DND-41 (cell line): ENCODE measurements at regions not wholly inside any gene's neighbourhood (a gene's known extent, or its start where the extent isn't known, plus 50 kb on each side); places are given as distances from the start of the nearest gene placed in this dataset.

Experiments
- ATAC-seq: fragments of 200-7000 bp; cut with Tn5 transposase; 3 replicates; pipeline ENCODE4 v1.9.1; 2021; ENCODE audit warnings: low read depth; ENCODE audit not compliant: insufficient read depth
- DNase-seq: peaks from one replicate; pipeline ENCODE4 v3.0.0-alpha.2; 2020
- H2AFZ ChIP-seq: 2 replicates; pipeline ENCODE4 v1.6.0; 2012; ENCODE audit warnings: low read depth, low read length
- H3K27ac ChIP-seq: 2 replicates; pipeline ENCODE4 v1.5.1; 2012; ENCODE audit warnings: low read length, inconsistent platforms
- H3K27me3 ChIP-seq: fragments of 200-600 bp; sonication (generic); 2 replicates; pipeline ENCODE4 v1.6.0; 2012; ENCODE audit warnings: low read length, mild to moderate bottlenecking, inconsistent platforms; ENCODE audit not compliant: insufficient read depth, poor library complexity
- H3K36me3 ChIP-seq: 2 replicates; pipeline ENCODE4 v1.5.1; 2012; ENCODE audit warnings: low read length, inconsistent platforms; ENCODE audit not compliant: insufficient read depth
- H3K4me1 ChIP-seq: 2 replicates; pipeline ENCODE4 v1.5.1; 2012; ENCODE audit warnings: mild to moderate bottlenecking, low read length; ENCODE audit not compliant: insufficient read depth
- H3K4me2 ChIP-seq: 2 replicates; pipeline ENCODE4 v1.6.0; 2012; ENCODE audit warnings: mild to moderate bottlenecking, moderate library complexity, low read length, inconsistent platforms; ENCODE audit not compliant: insufficient read depth
- H3K4me3 ChIP-seq, 2 experiments: fragments of 200-600 bp in 1 of 2; shearing (Covaris generic) in 1 of 2; 2 replicates each; pipeline ENCODE4 v1.5.1; 2012 to 2016; ENCODE audit warnings: inconsistent platforms in 2 of 2, low read length in 2 of 2, mild to moderate bottlenecking in 2 of 2, low read depth in 1 of 2, moderate library complexity in 1 of 2
- H3K79me2 ChIP-seq: 2 replicates; pipeline ENCODE4 v1.6.0; 2012; ENCODE audit warnings: low read length, inconsistent platforms; ENCODE audit not compliant: insufficient read depth
- H3K9ac ChIP-seq: 2 replicates; pipeline ENCODE4 v1.6.0; 2012; ENCODE audit warnings: low read depth, mild to moderate bottlenecking, inconsistent platforms, low read length, moderate library complexity
- H3K9me3 ChIP-seq: 2 replicates; pipeline ENCODE4 v1.5.1; 2012; ENCODE audit warnings: low read length, moderate library complexity, mild to moderate bottlenecking, inconsistent platforms; ENCODE audit not compliant: insufficient read depth, severe bottlenecking
- H4K20me1 ChIP-seq: 2 replicates; pipeline ENCODE4 v1.6.0; 2012; ENCODE audit warnings: low read length; ENCODE audit not compliant: insufficient read depth
- EZH2 ChIP-seq: IDR thresholded peaks from 3 replicates; pipeline ENCODE4 v1.6.1; 2012; ENCODE audit warnings: borderline replicate concordance, low read depth, mild to moderate bottlenecking, moderate library complexity, low read length, inconsistent platforms; ENCODE audit not compliant: severe bottlenecking
- TF ChIP-seq, protein P1 (sequence below): IDR thresholded peaks from 2 replicates; pipeline ENCODE4 v1.5.1; 2012; ENCODE audit warnings: borderline replicate concordance, low read length, moderate library complexity, mild to moderate bottlenecking; ENCODE audit not compliant: poor library complexity, severe bottlenecking; ENCODE audit errors: extremely low read depth

DNA sequence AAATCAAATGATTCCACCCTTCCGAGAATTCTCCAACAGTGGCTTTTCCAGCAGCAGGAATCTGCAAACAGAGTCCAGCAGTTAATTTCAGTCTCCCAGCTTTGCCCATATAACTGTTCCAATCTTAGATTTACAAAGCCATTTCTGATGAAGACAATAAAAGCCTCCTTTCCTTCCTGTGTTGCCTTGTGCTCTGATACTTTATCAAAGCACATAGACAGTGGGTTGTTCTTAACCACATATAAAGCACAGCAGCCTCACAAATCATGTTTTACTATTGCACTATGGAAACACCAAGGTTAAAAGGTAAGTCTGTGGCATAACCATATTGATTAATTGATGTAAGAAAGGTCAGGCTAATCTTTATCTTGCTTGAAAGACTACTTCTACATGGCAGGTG lies 89.8 kb upstream of the MMADHC start:
- DNase-seq (no peak), ATAC-seq (no peak; the same call in 2 of the 3 replicates)
- H3K9me3 ChIP-seq, result no peaks in the 10 kb centered on the region
- no peak overlapping the region for H3K9ac ChIP-seq
- no peak overlapping the region for H3K4me2 ChIP-seq
- no peaks in the 10 kb centered on the region for H3K79me2 ChIP-seq
- no peak for TF ChIP-seq EZH2
- TF ChIP-seq, protein P1, sequence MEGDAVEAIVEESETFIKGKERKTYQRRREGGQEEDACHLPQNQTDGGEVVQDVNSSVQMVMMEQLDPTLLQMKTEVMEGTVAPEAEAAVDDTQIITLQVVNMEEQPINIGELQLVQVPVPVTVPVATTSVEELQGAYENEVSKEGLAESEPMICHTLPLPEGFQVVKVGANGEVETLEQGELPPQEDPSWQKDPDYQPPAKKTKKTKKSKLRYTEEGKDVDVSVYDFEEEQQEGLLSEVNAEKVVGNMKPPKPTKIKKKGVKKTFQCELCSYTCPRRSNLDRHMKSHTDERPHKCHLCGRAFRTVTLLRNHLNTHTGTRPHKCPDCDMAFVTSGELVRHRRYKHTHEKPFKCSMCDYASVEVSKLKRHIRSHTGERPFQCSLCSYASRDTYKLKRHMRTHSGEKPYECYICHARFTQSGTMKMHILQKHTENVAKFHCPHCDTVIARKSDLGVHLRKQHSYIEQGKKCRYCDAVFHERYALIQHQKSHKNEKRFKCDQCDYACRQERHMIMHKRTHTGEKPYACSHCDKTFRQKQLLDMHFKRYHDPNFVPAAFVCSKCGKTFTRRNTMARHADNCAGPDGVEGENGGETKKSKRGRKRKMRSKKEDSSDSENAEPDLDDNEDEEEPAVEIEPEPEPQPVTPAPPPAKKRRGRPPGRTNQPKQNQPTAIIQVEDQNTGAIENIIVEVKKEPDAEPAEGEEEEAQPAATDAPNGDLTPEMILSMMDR, result no peak
- no peak overlapping the region for H2AFZ ChIP-seq
- H3K36me3 ChIP-seq, result no peaks in the 10 kb centered on the region
- H3K4me3 ChIP-seq, result no peak overlapping the region
- no peaks in the 10 kb centered on the region; the same call in 1 of the 2 replicates for H3K4me1 ChIP-seq
- no peak overlapping the region for H3K27ac ChIP-seq
- no peaks in the 10 kb centered on the region for H3K27me3 ChIP-seq
- no peaks in the 10 kb centered on the region for H4K20me1 ChIP-seq

DNA sequence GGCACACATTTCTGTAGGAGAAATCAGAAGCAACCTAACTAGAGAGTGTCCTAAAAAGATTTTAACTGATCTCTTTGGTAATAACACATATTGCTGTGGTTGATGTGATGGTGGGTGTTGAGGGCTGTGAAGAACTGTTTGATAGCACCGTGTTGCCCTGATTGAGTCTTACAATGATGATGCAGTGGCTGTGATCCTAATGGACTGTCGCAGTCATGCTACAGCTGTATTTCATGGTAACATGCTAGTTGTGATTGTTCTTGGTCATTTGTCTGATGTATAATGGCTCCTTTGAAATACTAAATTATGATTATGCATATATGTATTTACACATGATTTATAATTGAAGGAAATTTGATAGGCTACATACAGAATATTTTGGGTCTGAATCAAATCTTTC lies 82.5 kb upstream of the MMADHC start:
- Histone ChIP-seq H3K9ac (no peak overlapping the region), H3K9me3 (no peaks in the 10 kb centered on the region), H3K4me2 (no peak overlapping the region), H3K36me3 (no peaks in the 10 kb centered on the region), H3K79me2 (no peaks in the 10 kb centered on the region), H3K4me3 (no peak overlapping the region), H3K27me3 (no peaks in the 10 kb centered on the region), H3K4me1 (no peaks in the 10 kb centered on the region), H3K27ac (no peak overlapping the region), H4K20me1 (no peaks in the 10 kb centered on the region), H2AFZ (no peak overlapping the region)
- no peak for ATAC-seq
- TF ChIP-seq EZH2, result no peak
- TF ChIP-seq, protein P1, result no peak
- DNase-seq, result no peak

DNA sequence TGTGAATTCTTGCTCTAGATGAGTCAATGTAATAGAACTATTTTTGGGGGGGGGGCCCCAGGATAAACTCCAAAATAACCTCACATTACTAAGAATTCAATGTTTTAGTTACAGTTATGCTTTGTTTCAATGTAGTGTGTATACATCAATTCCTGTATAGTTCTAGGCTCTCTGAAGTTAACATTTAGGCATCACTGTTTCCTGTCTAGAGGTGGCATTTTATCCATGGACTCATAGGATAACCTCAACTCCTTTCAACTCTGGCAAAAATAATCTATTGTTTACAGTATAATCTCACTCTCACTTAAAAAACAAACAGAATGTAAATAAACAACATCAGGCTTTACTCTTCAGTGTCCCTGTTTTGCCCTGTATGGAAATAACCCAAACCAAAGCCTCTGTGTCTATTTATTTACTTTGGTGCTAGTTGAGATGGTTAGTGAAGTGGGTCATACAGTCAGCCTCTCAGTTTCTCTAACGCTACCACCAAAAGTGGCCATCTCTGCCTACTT lies 79.3 kb upstream of the MMADHC start:
- H3K9me3 ChIP-seq, result no peaks in the 10 kb centered on the region
- no peak overlapping the region for H2AFZ ChIP-seq
- no peak for TF ChIP-seq EZH2
- TF ChIP-seq, protein P1, result no peak
- H3K79me2 ChIP-seq, result no peaks in the 10 kb centered on the region
- H3K27ac ChIP-seq, result no peak overlapping the region
- DNase-seq (no peak), ATAC-seq (no peak)
- H3K27me3 ChIP-seq, result no peaks in the 10 kb centered on the region
- H3K4me1 ChIP-seq, result no peaks in the 10 kb centered on the region
- no peak overlapping the region for H3K9ac ChIP-seq
- no peak overlapping the region for H3K4me3 ChIP-seq
- H3K4me2 ChIP-seq, result no peak overlapping the region
- H4K20me1 ChIP-seq, result no peaks in the 10 kb centered on the region
- H3K36me3 ChIP-seq, result no peaks in the 10 kb centered on the region

DNA sequence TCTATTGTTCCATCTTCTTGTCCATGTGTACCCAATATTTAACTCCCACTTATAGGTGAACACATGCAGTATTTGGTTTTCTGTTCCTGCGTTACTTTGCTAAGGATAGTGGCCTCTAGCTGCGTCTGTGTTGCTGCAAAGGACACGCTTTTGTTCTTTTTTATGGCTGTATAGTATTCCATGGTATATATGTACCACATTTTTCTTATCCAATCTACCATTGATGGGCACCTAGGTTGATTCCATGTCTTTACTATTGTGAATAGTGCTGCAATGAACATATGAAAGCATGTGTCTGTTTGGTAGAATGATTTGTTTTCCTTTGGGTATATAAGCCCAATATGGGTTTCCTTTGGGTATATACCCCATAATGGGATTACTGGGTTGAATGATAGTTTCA lies 77.3 kb upstream of the MMADHC start:
- H3K9ac ChIP-seq, result no peak overlapping the region
- no peak overlapping the region for H3K27ac ChIP-seq
- H2AFZ ChIP-seq, result no peak overlapping the region
- ATAC-seq, result no peak
- no peak overlapping the region for H3K4me3 ChIP-seq
- TF ChIP-seq, protein P1, result no peak
- no peak for TF ChIP-seq EZH2
- H3K36me3 ChIP-seq, result no peaks in the 10 kb centered on the region
- no peaks in the 10 kb centered on the region for H3K4me1 ChIP-seq
- H3K4me2 ChIP-seq, result no peak overlapping the region
- no peaks in the 10 kb centered on the region for H3K79me2 ChIP-seq
- H3K27me3 ChIP-seq, result no peaks in the 10 kb centered on the region
- no peaks in the 10 kb centered on the region for H3K9me3 ChIP-seq
- DNase-seq, result no peak
- no peaks in the 10 kb centered on the region for H4K20me1 ChIP-seq
